Keratinocyte (primary cell): ENCODE measurements at regions not wholly inside any gene's neighbourhood (a gene's known extent, or its start where the extent isn't known, plus 50 kb on each side); places are given as distances from the start of the nearest gene placed in this dataset.

Experiments used
- DNase-seq: peaks from one replicate; pipeline ENCODE4 v3.0.0-alpha.2; 2011; ENCODE audit warnings: low read depth, missing footprints, low spot score
- FAIRE-seq: peaks from 2 replicates; lab custom pipeline; 2011; peaks lifted over from hg19 to GRCh38; lab: Jason Lieb, UNC
- H2AFZ ChIP-seq: 2 replicates; pipeline ENCODE4 v1.6.0; 2012; ENCODE audit warnings: low read length, control low read depth, inconsistent platforms; ENCODE audit not compliant: control insufficient read depth
- H3K27ac ChIP-seq: 2 replicates; pipeline ENCODE4 v1.5.1; 2011; ENCODE audit warnings: low read length; ENCODE audit not compliant: control insufficient read depth, insufficient read depth
- H3K27me3 ChIP-seq: 3 replicates; pipeline ENCODE4 v1.6.0; 2011; ENCODE audit warnings: low read length; ENCODE audit not compliant: control insufficient read depth, insufficient read depth; ENCODE audit errors: extremely low read depth
- H3K36me3 ChIP-seq, 2 experiments: 2 replicates in 1 of 2; 3 replicates in 1 of 2; pipeline ENCODE4 v1.5.1; 2011; ENCODE audit warnings: low read length in 2 of 2, mild to moderate bottlenecking in 1 of 2; ENCODE audit not compliant: control insufficient read depth in 2 of 2, insufficient read depth in 2 of 2; ENCODE audit errors: extremely low read depth in 1 of 2
- H3K4me1 ChIP-seq: 3 replicates; pipeline ENCODE4 v1.5.1; 2011; ENCODE audit warnings: low read length; ENCODE audit not compliant: control insufficient read depth, insufficient read depth; ENCODE audit errors: extremely low read depth
- H3K4me2 ChIP-seq: 3 replicates; pipeline ENCODE4 v1.6.0; 2011; ENCODE audit warnings: low read depth, low read length; ENCODE audit not compliant: control insufficient read depth, insufficient read depth; ENCODE audit errors: extremely low read depth
- H3K4me3 ChIP-seq, 3 experiments: fragments of 200-600 bp in 1 of 3; sonication (generic) in 1 of 3; 2 replicates in 2 of 3; 3 replicates in 1 of 3; pipeline ENCODE4 v1.5.1; 2011 to 2016; ENCODE audit warnings: low read length in 3 of 3, mild to moderate bottlenecking in 3 of 3, control low read depth in 2 of 3, inconsistent platforms in 1 of 3, low read depth in 1 of 3, mixed read lengths in 1 of 3, mixed run types in 1 of 3, moderate library complexity in 1 of 3; ENCODE audit not compliant: control insufficient read depth in 2 of 3, insufficient read depth in 2 of 3; ENCODE audit errors: extremely low read depth in 1 of 3
- H3K79me2 ChIP-seq: 2 replicates; pipeline ENCODE4 v1.6.0; 2012; ENCODE audit warnings: low read length; ENCODE audit not compliant: control insufficient read depth, insufficient read depth
- H3K9ac ChIP-seq: 3 replicates; pipeline ENCODE4 v1.6.0; 2011; ENCODE audit warnings: low read length; ENCODE audit not compliant: control insufficient read depth, insufficient read depth; ENCODE audit errors: extremely low read depth
- H3K9me1 ChIP-seq: 3 replicates; pipeline ENCODE4 v1.6.0; 2011; ENCODE audit warnings: low read length; ENCODE audit not compliant: control insufficient read depth, insufficient read depth; ENCODE audit errors: extremely low read depth
- H3K9me3 ChIP-seq: 2 replicates; pipeline ENCODE4 v1.5.1; 2012; ENCODE audit warnings: low read depth, low read length; ENCODE audit not compliant: control insufficient read depth
- H4K20me1 ChIP-seq: 3 replicates; pipeline ENCODE4 v1.6.0; 2011; ENCODE audit warnings: low read length; ENCODE audit not compliant: control insufficient read depth, insufficient read depth; ENCODE audit errors: extremely low read depth
- CTCF ChIP-seq, 3 experiments: IDR thresholded peaks in 1 of 3; conservative IDR thresholded peaks in 1 of 3; optimal IDR thresholded peaks in 1 of 3; 2 replicates in 2 of 3; 3 replicates in 1 of 3; pipeline versions ENCODE3 to v1.5.1; 2011; ENCODE audit warnings: low read length in 3 of 3, mild to moderate bottlenecking in 3 of 3, moderate library complexity in 2 of 3, control low read depth in 1 of 3, inconsistent platforms in 1 of 3; ENCODE audit not compliant: insufficient read depth in 2 of 3; ENCODE audit errors: extremely low read depth in 1 of 3
- EZH2 ChIP-seq: IDR thresholded peaks from one replicate; pipeline ENCODE4 v1.6.1; 2012; ENCODE audit warnings: inconsistent platforms, mild to moderate bottlenecking, low read length, moderate library complexity
- dilution Hi-C: fragments of 300-500 bp; cut with MboI; formaldehyde crosslinking; loops from one replicate; pipeline ENCODE4 v1.7.0; 2020; ENCODE audit warnings: low sequenced_read_pairs; ENCODE audit not compliant: extremely low pct_ligation_motif_present

- dilution Hi-C loops, result no loop called here
- Histone ChIP-seq H3K4me2 (no peak overlapping the region), H3K36me3 (no peaks in the 10 kb centered on the region)
These were observed 231.7 kb downstream of the MTX2 start for GRCh38 chr2:176500901-176501300.

GRCh38 chr2:176501617-176502016 is 232.4 kb downstream of the MTX2 start:
- H3K4me2 ChIP-seq, result no peak overlapping the region
- H2AFZ ChIP-seq, result no peak overlapping the region
- H3K9me1 ChIP-seq, result no peaks in the 10 kb centered on the region
- no peaks in the 10 kb centered on the region for H3K27me3 ChIP-seq
- dilution Hi-C loops, result no loop called here
- H3K4me1 ChIP-seq, result no peaks in the 10 kb centered on the region
- H3K36me3 ChIP-seq, result no peaks in the 10 kb centered on the region
- no peaks in the 10 kb centered on the region for H3K9me3 ChIP-seq
- FAIRE-seq (no peak), DNase-seq (no peak)
- H4K20me1 ChIP-seq, result no peaks in the 10 kb centered on the region
- H3K79me2 ChIP-seq, result no peaks in the 10 kb centered on the region
- H3K4me3 ChIP-seq, result no peak overlapping the region
- no peak overlapping the region for H3K27ac ChIP-seq
- TF ChIP-seq CTCF (optimal IDR thresholded peaks at IDR 0.05 in 1 of 3, IDR thresholded peaks at IDR 0.05 in 1 of 3, conservative IDR thresholded peaks at IDR 0.05 in 1 of 3; ENCODE audit: extremely low read depth in 1 of 3, insufficient read depth in 2 of 3, low read length in 3 of 3) (no peak), EZH2 (no peak)
- H3K9ac ChIP-seq, result no peak overlapping the region

More at GRCh38 chr2:176500901-176501300, 231.7 kb downstream of the MTX2 start:
- TF ChIP-seq CTCF (optimal IDR thresholded peaks at IDR 0.05 in 1 of 3, IDR thresholded peaks at IDR 0.05 in 1 of 3, conservative IDR thresholded peaks at IDR 0.05 in 1 of 3; ENCODE audit: extremely low read depth in 1 of 3, insufficient read depth in 2 of 3, low read length in 3 of 3) (no peak), EZH2 (no peak)
- no peaks in the 10 kb centered on the region for H3K9me3 ChIP-seq
- no peaks in the 10 kb centered on the region for H3K27me3 ChIP-seq
- H4K20me1 ChIP-seq, result no peaks in the 10 kb centered on the region
- no peak overlapping the region for H3K27ac ChIP-seq
- H3K9me1 ChIP-seq, result no peaks in the 10 kb centered on the region
- no peaks in the 10 kb centered on the region for H3K79me2 ChIP-seq
- no peaks in the 10 kb centered on the region for H3K4me1 ChIP-seq
- no peak overlapping the region for H3K9ac ChIP-seq
- no peak overlapping the region for H2AFZ ChIP-seq
- DNase-seq (no peak), FAIRE-seq (no peak)
- H3K4me3 ChIP-seq, result no peak overlapping the region
